ENCODE measurements at regions not wholly inside any gene's neighbourhood (a gene's known extent, or its start where the extent isn't known, plus 50 kb on each side); places are given as distances from the start of the nearest gene placed in this dataset.

GRCh38 chr3:80643421-80643820, 875.6 kb upstream of the ROBO1 start:
- TF ChIP-seq CTCF (IDR thresholded peaks at IDR 0.05) (no peak), POLR2A (IDR thresholded peaks at IDR 0.05) (no peak)
